ENCODE measurements at regions not wholly inside any gene's neighbourhood (a gene's known extent, or its start where the extent isn't known, plus 50 kb on each side); places are given as distances from the start of the nearest gene placed in this dataset.
"Not testable (repeated sequence)": the region's sequence is repeated elsewhere in the genome, so short reads cannot be mapped to it uniquely, and the experiment has no call there.

- TF ChIP-seq EZH2 (IDR thresholded peaks at IDR 0.05; ENCODE audit: borderline replicate concordance, low read depth, low read length, poor library complexity, severe bottlenecking), result not testable (repeated sequence)
- TF ChIP-seq, protein P1, sequence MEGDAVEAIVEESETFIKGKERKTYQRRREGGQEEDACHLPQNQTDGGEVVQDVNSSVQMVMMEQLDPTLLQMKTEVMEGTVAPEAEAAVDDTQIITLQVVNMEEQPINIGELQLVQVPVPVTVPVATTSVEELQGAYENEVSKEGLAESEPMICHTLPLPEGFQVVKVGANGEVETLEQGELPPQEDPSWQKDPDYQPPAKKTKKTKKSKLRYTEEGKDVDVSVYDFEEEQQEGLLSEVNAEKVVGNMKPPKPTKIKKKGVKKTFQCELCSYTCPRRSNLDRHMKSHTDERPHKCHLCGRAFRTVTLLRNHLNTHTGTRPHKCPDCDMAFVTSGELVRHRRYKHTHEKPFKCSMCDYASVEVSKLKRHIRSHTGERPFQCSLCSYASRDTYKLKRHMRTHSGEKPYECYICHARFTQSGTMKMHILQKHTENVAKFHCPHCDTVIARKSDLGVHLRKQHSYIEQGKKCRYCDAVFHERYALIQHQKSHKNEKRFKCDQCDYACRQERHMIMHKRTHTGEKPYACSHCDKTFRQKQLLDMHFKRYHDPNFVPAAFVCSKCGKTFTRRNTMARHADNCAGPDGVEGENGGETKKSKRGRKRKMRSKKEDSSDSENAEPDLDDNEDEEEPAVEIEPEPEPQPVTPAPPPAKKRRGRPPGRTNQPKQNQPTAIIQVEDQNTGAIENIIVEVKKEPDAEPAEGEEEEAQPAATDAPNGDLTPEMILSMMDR (conservative IDR thresholded peaks at IDR 0.05; ENCODE audit: low read depth, low read length), result not testable (repeated sequence)
These were observed 65.8 kb downstream of the NPIPB5 start for GRCh38 chr16:22576506-22576905.

Measured in A673 (cell line).